Spleen (tissue), 7 donors: ENCODE measurements at regions not wholly inside any gene's neighbourhood (a gene's known extent, or its start where the extent isn't known, plus 50 kb on each side); places are given as distances from the start of the nearest gene placed in this dataset.
"Not testable (repeated sequence)": the region's sequence is repeated elsewhere in the genome, so short reads cannot be mapped to it uniquely, and the experiment has no call there.

ENCODE experiments used
- POLR2A ChIP-seq, 3 donors: fragments of 450-650 bp; IDR thresholded peaks; one replicate each; pipeline ENCODE4 v1.5.1; 2017; ENCODE audit warnings: antibody characterized with exemption in 3 of 3, mild to moderate bottlenecking in 1 of 3
- POLR2AphosphoS5 ChIP-seq, 3 donors: sonication (generic); formaldehyde crosslinking; IDR thresholded peaks; one replicate each; pipeline ENCODE4 v1.5.1; 2017; ENCODE audit warnings: antibody characterized with exemption in 3 of 3
- TF ChIP-seq, protein P1 (sequence below), 11 experiments: fragments of 200-600 bp in 7 of 11; fragments of 450-650 bp in 4 of 11; sonication (generic) in 4 of 11; IDR thresholded peaks in 8 of 11; conservative IDR thresholded peaks in 3 of 11; 1 replicate in 7 of 11; 2 replicates in 4 of 11; pipeline versions ENCODE4 v1.4.0 to v1.8.0; 2016 to 2021; ENCODE audit warnings: antibody characterized with exemption in 11 of 11, inconsistent platforms in 4 of 11, mild to moderate bottlenecking in 1 of 11
- donor health status: DM: no; HTN: no; CAD: no; lungs with moderate emphysema.
- donor health status: DM: no; HTN: no; CAD: no.
- donor health status: DM: no; HTN: no; CAD: no.

- TF ChIP-seq, protein P1, sequence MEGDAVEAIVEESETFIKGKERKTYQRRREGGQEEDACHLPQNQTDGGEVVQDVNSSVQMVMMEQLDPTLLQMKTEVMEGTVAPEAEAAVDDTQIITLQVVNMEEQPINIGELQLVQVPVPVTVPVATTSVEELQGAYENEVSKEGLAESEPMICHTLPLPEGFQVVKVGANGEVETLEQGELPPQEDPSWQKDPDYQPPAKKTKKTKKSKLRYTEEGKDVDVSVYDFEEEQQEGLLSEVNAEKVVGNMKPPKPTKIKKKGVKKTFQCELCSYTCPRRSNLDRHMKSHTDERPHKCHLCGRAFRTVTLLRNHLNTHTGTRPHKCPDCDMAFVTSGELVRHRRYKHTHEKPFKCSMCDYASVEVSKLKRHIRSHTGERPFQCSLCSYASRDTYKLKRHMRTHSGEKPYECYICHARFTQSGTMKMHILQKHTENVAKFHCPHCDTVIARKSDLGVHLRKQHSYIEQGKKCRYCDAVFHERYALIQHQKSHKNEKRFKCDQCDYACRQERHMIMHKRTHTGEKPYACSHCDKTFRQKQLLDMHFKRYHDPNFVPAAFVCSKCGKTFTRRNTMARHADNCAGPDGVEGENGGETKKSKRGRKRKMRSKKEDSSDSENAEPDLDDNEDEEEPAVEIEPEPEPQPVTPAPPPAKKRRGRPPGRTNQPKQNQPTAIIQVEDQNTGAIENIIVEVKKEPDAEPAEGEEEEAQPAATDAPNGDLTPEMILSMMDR (IDR thresholded peaks at IDR 0.05 in 8 of 11, conservative IDR thresholded peaks at IDR 0.05 in 3 of 11) = not testable (repeated sequence)
- TF ChIP-seq POLR2A, POLR2AphosphoS5 (IDR thresholded peaks at IDR 0.05): not testable (repeated sequence)
These were observed 357.0 kb upstream of the SPATA31A3 start for GRCh38 chr9:67349424-67349759.
